Mesendoderm (in vitro differentiated cells): ENCODE measurements at regions not wholly inside any gene's neighbourhood (a gene's known extent, or its start where the extent isn't known, plus 50 kb on each side); places are given as distances from the start of the nearest gene placed in this dataset.

Experiments used
- DNase-seq: peaks from one replicate; pipeline ENCODE4 v3.0.0; 2013
- H2AK5ac ChIP-seq: 2 replicates; pipeline ENCODE4 v1.6.1; 2013; ENCODE audit warnings: low read length, inconsistent platforms
- H2BK120ac ChIP-seq: 2 replicates; pipeline ENCODE4 v1.6.1; 2013; ENCODE audit warnings: low read depth, mild to moderate bottlenecking, low read length, moderate library complexity, mixed read lengths
- H2BK15ac ChIP-seq: replicated peaks from 2 replicates; pipeline ENCODE4 v1.6.1; 2013; ENCODE audit warnings: low read depth, mild to moderate bottlenecking, moderate library complexity
- H2BK5ac ChIP-seq: 2 replicates; pipeline ENCODE4 v1.6.1; 2013; ENCODE audit warnings: low read length, inconsistent platforms
- H3K18ac ChIP-seq: 2 replicates; pipeline ENCODE4 v1.6.1; 2013; ENCODE audit warnings: mild to moderate bottlenecking, low read length, mixed read lengths
- H3K23ac ChIP-seq: one replicate; pipeline ENCODE4 v1.6.1; 2013; ENCODE audit warnings: low read length
- H3K27ac ChIP-seq: 2 replicates; pipeline ENCODE4 v1.5.1; 2013; ENCODE audit warnings: low read depth, mild to moderate bottlenecking, inconsistent platforms, low read length, moderate library complexity
- H3K27me3 ChIP-seq: 2 replicates; pipeline ENCODE4 v1.6.1; 2013; ENCODE audit warnings: low read length, control low read depth, mild to moderate bottlenecking, inconsistent platforms; ENCODE audit not compliant: insufficient read depth, poor library complexity
- H3K36me3 ChIP-seq: 2 replicates; pipeline ENCODE4 v1.6.1; 2013; ENCODE audit warnings: low read length, inconsistent platforms; ENCODE audit not compliant: control insufficient read depth, insufficient read depth
- H3K4ac ChIP-seq: one replicate; pipeline ENCODE4 v1.6.1; 2013; ENCODE audit warnings: low read depth, mild to moderate bottlenecking, low read length, moderate library complexity
- H3K4me1 ChIP-seq: 2 replicates; pipeline ENCODE4 v1.6.1; 2013; ENCODE audit warnings: low read depth, low read length, inconsistent platforms; ENCODE audit not compliant: control insufficient read depth
- H3K4me2 ChIP-seq: 2 replicates; pipeline ENCODE4 v1.6.1; 2013; ENCODE audit warnings: low read length
- H3K4me3 ChIP-seq: 2 replicates; pipeline ENCODE4 v1.5.1; 2013; ENCODE audit warnings: mild to moderate bottlenecking, low read length
- H3K56ac ChIP-seq: one replicate; pipeline ENCODE4 v1.6.1; 2013; ENCODE audit warnings: low read length
- H3K79me1 ChIP-seq: 2 replicates; pipeline ENCODE4 v1.6.1; 2013; ENCODE audit warnings: low read length, inconsistent platforms
- H3K79me2 ChIP-seq: 2 replicates; pipeline ENCODE4 v1.6.1; 2013; ENCODE audit warnings: mild to moderate bottlenecking, low read length; ENCODE audit not compliant: control insufficient read depth, insufficient read depth
- H3K9ac ChIP-seq: 2 replicates; pipeline ENCODE4 v1.6.1; 2013; ENCODE audit warnings: low read length, inconsistent platforms
- H4K5ac ChIP-seq: one replicate; pipeline ENCODE4 v1.6.1; 2013; ENCODE audit warnings: low read length
- H4K8ac ChIP-seq: one replicate; pipeline ENCODE4 v1.6.1; 2013; ENCODE audit warnings: low read depth, mild to moderate bottlenecking, control low read depth, low read length, moderate library complexity
- WGBS: extraction: QIAGEN DNeasy Blood & Tissue Kit; methylation state at CpG from one replicate; pipeline ENCODE4 v1.1.7; 2013; ENCODE audit warnings: low lambda C conversion rate, missing lambda C conversion rate; ENCODE audit not compliant: insufficient coverage; ENCODE audit errors: extremely low coverage; 5-methylcytosine and 5-hydroxymethylcytosine counted together

DNA sequence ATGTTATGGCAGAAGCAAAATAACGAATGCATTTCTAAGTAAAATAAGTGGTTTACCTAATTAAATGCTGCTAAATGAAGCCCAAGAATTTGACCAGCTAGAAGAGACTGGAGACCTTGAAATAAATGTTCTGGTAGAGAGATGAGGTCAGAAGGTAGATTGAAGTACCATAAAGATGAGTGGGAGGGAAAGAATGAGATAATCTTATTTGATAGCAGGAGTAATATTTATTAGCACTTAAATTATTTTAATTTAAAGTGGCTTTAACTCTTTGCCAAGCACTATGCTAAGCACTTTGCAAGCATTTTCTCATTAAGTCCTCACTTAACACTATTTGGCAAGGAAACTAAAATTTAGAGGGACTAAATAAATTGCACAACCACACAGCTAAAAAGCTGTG, 314.9 kb upstream of the CCDC54 start:
- WGBS, result no CpG with 5 or more reads among the region's 1 CpG
- Histone ChIP-seq H3K23ac (no peak overlapping the region), H2BK15ac (no peak overlapping the region), H2BK120ac (no peak overlapping the region), H3K36me3 (no peaks in the 10 kb centered on the region), H3K56ac (no peak overlapping the region), H3K18ac (no peak overlapping the region), H4K5ac (no peak overlapping the region), H3K27ac (no peak overlapping the region), H3K4me1 (no peaks in the 10 kb centered on the region), H2BK5ac (no peak overlapping the region), H4K8ac (no peak overlapping the region), H3K79me2 (no peaks in the 10 kb centered on the region), H3K4ac (no peak overlapping the region), H3K4me3 (no peak overlapping the region), H3K27me3 (no peaks in the 10 kb centered on the region), H2AK5ac (no peak overlapping the region), H3K79me1 (no peaks in the 10 kb centered on the region), H3K4me2 (no peak overlapping the region), H3K9ac (no peak overlapping the region)
- DNase-seq, result no peak

DNA sequence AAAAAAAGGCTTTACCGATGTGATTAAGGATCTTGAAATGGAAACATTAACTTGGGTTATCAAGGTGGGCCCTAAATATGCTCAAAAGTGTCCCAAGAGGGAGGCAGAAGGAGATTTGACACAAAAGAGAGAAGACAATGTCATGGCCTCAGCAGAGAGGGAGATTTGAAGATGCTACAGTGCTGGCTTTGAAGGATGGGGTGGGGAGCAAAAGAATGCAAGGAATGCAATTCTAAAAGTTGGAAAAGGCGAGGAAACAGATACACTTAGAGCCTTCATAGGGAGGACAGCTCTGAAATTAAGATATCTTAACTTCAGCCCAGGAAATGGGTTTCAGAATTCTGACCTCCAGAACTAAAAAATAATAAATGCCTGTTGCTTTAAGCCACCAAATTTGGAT, 314.5 kb upstream of the CCDC54 start:
- Histone ChIP-seq H2BK5ac (no peak overlapping the region), H3K4me3 (no peak overlapping the region), H3K4me2 (no peak overlapping the region), H3K56ac (no peak overlapping the region), H3K23ac (no peak overlapping the region), H2AK5ac (no peak overlapping the region), H3K4ac (no peak overlapping the region), H3K79me1 (no peaks in the 10 kb centered on the region), H4K5ac (no peak overlapping the region), H2BK120ac (peak overlapping the region; percentile 24), H3K4me1 (no peaks in the 10 kb centered on the region), H3K18ac (no peak overlapping the region), H3K27ac (no peak overlapping the region), H4K8ac (no peak overlapping the region), H2BK15ac (no peak overlapping the region), H3K27me3 (no peaks in the 10 kb centered on the region), H3K79me2 (no peaks in the 10 kb centered on the region), H3K9ac (no peak overlapping the region), H3K36me3 (no peaks in the 10 kb centered on the region)
- peak; percentile 84 for DNase-seq
- WGBS, result no CpG with 5 or more reads among the region's 2 CpGs

DNA sequence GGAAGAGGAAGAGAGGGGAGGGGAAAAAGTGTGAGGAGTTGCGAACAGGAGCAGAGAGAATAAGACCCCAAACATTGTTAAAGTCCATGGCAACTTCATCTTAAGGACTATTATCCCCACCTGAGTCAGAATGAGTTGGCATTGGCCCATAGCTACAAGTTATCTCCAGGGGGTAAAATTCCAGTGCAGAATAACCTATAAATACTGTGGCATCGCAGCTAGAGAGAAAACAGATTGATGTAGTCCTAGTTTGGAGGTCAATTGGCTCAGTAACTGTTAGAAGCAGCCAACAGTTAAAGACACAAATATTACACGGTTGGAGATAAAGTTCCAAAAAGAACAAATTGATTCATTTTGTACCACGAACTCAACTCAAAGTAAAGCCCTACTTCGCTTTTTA, 313.9 kb upstream of the CCDC54 start:
- no peaks in the 10 kb centered on the region for H3K79me1 ChIP-seq
- no peak overlapping the region for H4K5ac ChIP-seq
- H2BK15ac ChIP-seq, result peak overlapping the region; percentile 96
- no CpG with 5 or more reads among the region's 5 CpGs for WGBS
- peak; percentile 28 for DNase-seq
- peak overlapping the region; percentile 50 for H3K23ac ChIP-seq
- H3K4me3 ChIP-seq, result no peak overlapping the region
- H4K8ac ChIP-seq, result no peak overlapping the region
- peak overlapping the region; percentile 36 for H3K4ac ChIP-seq
- H2BK5ac ChIP-seq, result peak overlapping the region; percentile 25
- no peaks in the 10 kb centered on the region for H3K4me1 ChIP-seq
- H3K36me3 ChIP-seq, result no peaks in the 10 kb centered on the region
- no peak overlapping the region for H3K18ac ChIP-seq
- H2BK120ac ChIP-seq, result peak overlapping the region; percentile 96
- no peaks in the 10 kb centered on the region for H3K79me2 ChIP-seq
- H2AK5ac ChIP-seq, result peak overlapping the region; percentile 31
- no peak overlapping the region for H3K9ac ChIP-seq
- peak overlapping the region; percentile 39 for H3K56ac ChIP-seq
- peak overlapping the region; percentile 51 for H3K27ac ChIP-seq
- H3K4me2 ChIP-seq, result no peak overlapping the region
- H3K27me3 ChIP-seq, result no peaks in the 10 kb centered on the region

DNA sequence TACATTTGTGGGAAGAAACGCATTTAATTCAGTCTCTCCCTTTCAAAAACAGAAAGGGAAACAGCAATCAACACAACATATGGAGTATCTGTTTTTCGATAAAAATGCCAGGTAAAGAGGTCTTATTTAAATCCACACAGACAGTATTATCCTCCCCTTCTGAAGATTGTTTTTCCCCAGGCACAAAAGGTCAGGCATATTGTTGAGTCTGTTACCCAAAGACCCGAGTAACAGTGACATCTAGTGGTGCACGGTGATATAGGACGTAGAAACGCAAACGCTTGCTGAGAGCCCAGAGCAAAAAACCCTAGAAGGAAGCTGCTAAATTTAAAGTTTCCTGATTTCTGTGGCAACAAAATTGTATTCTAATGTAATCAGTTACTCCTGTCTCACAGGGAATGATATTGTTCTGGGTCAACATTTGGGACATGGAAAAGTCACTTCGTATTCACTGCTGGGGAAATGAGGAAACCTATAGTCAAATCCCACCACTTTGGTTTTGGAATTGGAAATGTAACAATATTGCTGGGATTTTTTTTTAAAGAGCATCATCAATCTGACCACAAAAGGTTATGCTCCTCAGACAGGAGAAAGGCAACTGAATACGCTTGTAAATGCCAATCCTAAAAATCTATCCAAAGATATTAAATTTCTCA, 312.7 kb upstream of the CCDC54 start:
- WGBS, result no CpG with 5 or more reads among the region's 9 CpGs
- no peak overlapping the region for H3K27ac ChIP-seq

DNA sequence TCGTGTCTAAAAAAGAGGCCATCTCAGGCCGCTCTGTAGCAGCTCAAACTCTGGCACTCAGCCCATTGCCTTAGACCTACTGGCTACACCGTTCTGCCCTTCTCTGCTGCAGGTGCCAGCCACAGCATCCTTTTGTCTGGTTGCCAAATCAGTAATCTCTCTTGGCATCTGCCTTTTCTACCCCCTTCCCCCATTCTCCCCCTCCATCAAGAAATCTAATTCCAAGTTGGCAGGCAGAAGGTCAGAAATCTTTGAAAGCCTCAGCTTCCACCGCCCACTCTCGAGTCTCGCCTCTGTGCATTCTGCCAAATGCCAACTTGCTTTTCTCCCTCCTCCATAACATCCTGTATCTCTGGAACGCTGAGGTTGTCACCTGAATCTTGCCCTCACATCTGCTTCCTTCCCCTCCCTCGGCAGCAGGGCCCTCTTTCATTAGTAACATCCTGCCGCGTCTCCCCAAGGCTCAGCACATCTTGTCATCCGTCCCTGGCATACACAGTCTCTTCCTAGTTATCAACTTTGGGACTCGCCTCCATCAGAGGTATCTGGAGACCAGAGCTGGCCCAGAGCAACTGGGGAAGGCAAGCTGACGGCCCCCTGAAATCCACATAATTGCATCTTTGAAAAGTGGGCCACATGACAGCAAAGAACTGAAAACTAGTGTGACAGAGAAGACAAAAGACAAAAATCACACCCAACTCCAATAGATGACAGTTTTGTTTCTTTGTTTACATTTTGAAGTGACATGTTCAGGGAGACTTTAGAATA, 312.0 kb upstream of the CCDC54 start:
- no peaks in the 10 kb centered on the region for H3K36me3 ChIP-seq
- WGBS, result no CpG with 5 or more reads among the region's 13 CpGs
- H3K9ac ChIP-seq, result no peak overlapping the region
- H3K27ac ChIP-seq, result no peak overlapping the region
- no peak overlapping the region for H3K4me3 ChIP-seq
- H3K4ac ChIP-seq, result no peak overlapping the region
- no peaks in the 10 kb centered on the region for H3K27me3 ChIP-seq
- no peaks in the 10 kb centered on the region for H3K79me1 ChIP-seq
- H2BK120ac ChIP-seq, result no peak overlapping the region
- no peak overlapping the region for H3K18ac ChIP-seq
- H3K56ac ChIP-seq, result peak overlapping the region; percentile 17
- no peak overlapping the region for H4K5ac ChIP-seq
- no peak overlapping the region for H2AK5ac ChIP-seq
- H2BK5ac ChIP-seq, result no peak overlapping the region
- H4K8ac ChIP-seq, result no peak overlapping the region
- no peak overlapping the region for H3K23ac ChIP-seq
- no peaks in the 10 kb centered on the region for H3K4me1 ChIP-seq
- H2BK15ac ChIP-seq, result no peak overlapping the region
- DNase-seq, result peak; percentile 14
- no peaks in the 10 kb centered on the region for H3K79me2 ChIP-seq
- H3K4me2 ChIP-seq, result no peak overlapping the region

More for the DNA sequence above, 312.7 kb upstream of the CCDC54 start:
- H3K4ac ChIP-seq, result no peak overlapping the region
- H3K4me2 ChIP-seq, result no peak overlapping the region
- H3K4me3 ChIP-seq, result no peak overlapping the region
- H4K5ac ChIP-seq, result no peak overlapping the region
- no peaks in the 10 kb centered on the region for H3K4me1 ChIP-seq
- H2AK5ac ChIP-seq, result no peak overlapping the region
- no peak overlapping the region for H3K9ac ChIP-seq
- peak; percentile 88 for DNase-seq
- no peak overlapping the region for H3K23ac ChIP-seq
- no peak overlapping the region for H4K8ac ChIP-seq
- H2BK120ac ChIP-seq, result no peak overlapping the region
- H3K79me1 ChIP-seq, result no peaks in the 10 kb centered on the region
- H3K36me3 ChIP-seq, result no peaks in the 10 kb centered on the region
- H2BK15ac ChIP-seq, result no peak overlapping the region
- H3K56ac ChIP-seq, result peak overlapping the region; percentile 34
- H3K18ac ChIP-seq, result no peak overlapping the region
- no peaks in the 10 kb centered on the region for H3K27me3 ChIP-seq
- H2BK5ac ChIP-seq, result no peak overlapping the region
- no peaks in the 10 kb centered on the region for H3K79me2 ChIP-seq
